Kidney (tissue), 13 donors: ENCODE measurements at regions not wholly inside any gene's neighbourhood (a gene's known extent, or its start where the extent isn't known, plus 50 kb on each side); places are given as distances from the start of the nearest gene placed in this dataset.

Source experiments
- DNase-seq, 5 donors: peaks; one replicate each; pipeline ENCODE4 v3.0.0-alpha.2; 2013 to 2020
- FAIRE-seq: peaks from 2 replicates; lab custom pipeline; 2012; peaks lifted over from hg19 to GRCh38; lab: Jason Lieb, UNC
- H3K27ac ChIP-seq, 2 donors: one replicate each; pipeline ENCODE4 v1.7.0; 2013; ENCODE audit warnings: low read depth in 2 of 2, low read length in 2 of 2, inconsistent platforms in 1 of 2
- H3K27me3 ChIP-seq: one replicate; pipeline ENCODE4 v1.7.1; 2013; ENCODE audit warnings: low read length, inconsistent platforms; ENCODE audit not compliant: control insufficient read depth, insufficient read depth
- H3K36me3 ChIP-seq, 3 donors: one replicate each; pipeline versions ENCODE4 v1.7.0 to v1.7.1; 2013; ENCODE audit warnings: low read length in 3 of 3, control low read depth in 1 of 3, inconsistent platforms in 1 of 3; ENCODE audit not compliant: insufficient read depth in 3 of 3, control insufficient read depth in 2 of 3
- H3K4me1 ChIP-seq, 3 donors: one replicate each; pipeline versions ENCODE4 v1.7.0 to v1.7.1; 2013; ENCODE audit warnings: low read length in 3 of 3, inconsistent platforms in 1 of 3, low read depth in 1 of 3; ENCODE audit not compliant: control insufficient read depth in 2 of 3, insufficient read depth in 2 of 3
- H3K4me3 ChIP-seq, 3 donors: one replicate each; pipeline versions ENCODE4 v1.7.0 to v1.8.1; 2013; ENCODE audit warnings: low read length in 3 of 3, control low read depth in 1 of 3, inconsistent platforms in 1 of 3
- H3K9ac ChIP-seq, 3 donors: one replicate each; pipeline versions ENCODE4 v1.7.0 to v1.7.1; 2013; ENCODE audit warnings: low read length in 3 of 3, control low read depth in 1 of 3, inconsistent platforms in 1 of 3
- H3K9me3 ChIP-seq, 3 donors: one replicate each; pipeline versions ENCODE4 v1.7.0 to v1.7.1; 2013; ENCODE audit warnings: low read length in 3 of 3, control low read depth in 1 of 3, inconsistent platforms in 1 of 3; ENCODE audit not compliant: control insufficient read depth in 2 of 3, insufficient read depth in 1 of 3
- intact Hi-C: fragments of 100-400 bp; cut with DNase I; formaldehyde crosslinking; loops from one replicate; pipeline ENCODE4 v1.11.1; 2022
- TF ChIP-seq, protein P1 (sequence below): IDR thresholded peaks from 3 replicates; pipeline ENCODE4 v1.5.1; 2012; ENCODE audit warnings: mild to moderate bottlenecking, moderate library complexity, borderline replicate concordance; ENCODE audit not compliant: insufficient read depth; ENCODE audit errors: extremely low read depth
- donor health status: control.
- donor health status: control.
- donor health status: control.
- donor health status: control.
- donor health status: control.
- donor health status: DM: yes; HTN: yes; CAD: no.
- donor health status: Normal renal cell carcinoma (clear cell type).

- H3K9me3 ChIP-seq, result no peaks in the 10 kb centered on the region
- H3K9ac ChIP-seq, result no peak overlapping the region
- no peak overlapping the region for H3K27ac ChIP-seq
- no peaks in the 10 kb centered on the region for H3K4me1 ChIP-seq
- intact Hi-C loops, result no loop called here
- FAIRE-seq (no peak), DNase-seq (no peak)
- no peaks in the 10 kb centered on the region for H3K36me3 ChIP-seq
- no peak overlapping the region for H3K4me3 ChIP-seq
- TF ChIP-seq, protein P1, sequence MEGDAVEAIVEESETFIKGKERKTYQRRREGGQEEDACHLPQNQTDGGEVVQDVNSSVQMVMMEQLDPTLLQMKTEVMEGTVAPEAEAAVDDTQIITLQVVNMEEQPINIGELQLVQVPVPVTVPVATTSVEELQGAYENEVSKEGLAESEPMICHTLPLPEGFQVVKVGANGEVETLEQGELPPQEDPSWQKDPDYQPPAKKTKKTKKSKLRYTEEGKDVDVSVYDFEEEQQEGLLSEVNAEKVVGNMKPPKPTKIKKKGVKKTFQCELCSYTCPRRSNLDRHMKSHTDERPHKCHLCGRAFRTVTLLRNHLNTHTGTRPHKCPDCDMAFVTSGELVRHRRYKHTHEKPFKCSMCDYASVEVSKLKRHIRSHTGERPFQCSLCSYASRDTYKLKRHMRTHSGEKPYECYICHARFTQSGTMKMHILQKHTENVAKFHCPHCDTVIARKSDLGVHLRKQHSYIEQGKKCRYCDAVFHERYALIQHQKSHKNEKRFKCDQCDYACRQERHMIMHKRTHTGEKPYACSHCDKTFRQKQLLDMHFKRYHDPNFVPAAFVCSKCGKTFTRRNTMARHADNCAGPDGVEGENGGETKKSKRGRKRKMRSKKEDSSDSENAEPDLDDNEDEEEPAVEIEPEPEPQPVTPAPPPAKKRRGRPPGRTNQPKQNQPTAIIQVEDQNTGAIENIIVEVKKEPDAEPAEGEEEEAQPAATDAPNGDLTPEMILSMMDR, result no peak
- no peaks in the 10 kb centered on the region for H3K27me3 ChIP-seq
These were observed 307.8 kb downstream of the NOVA1 start for GRCh38 chr14:26289891-26290486.

DNA sequence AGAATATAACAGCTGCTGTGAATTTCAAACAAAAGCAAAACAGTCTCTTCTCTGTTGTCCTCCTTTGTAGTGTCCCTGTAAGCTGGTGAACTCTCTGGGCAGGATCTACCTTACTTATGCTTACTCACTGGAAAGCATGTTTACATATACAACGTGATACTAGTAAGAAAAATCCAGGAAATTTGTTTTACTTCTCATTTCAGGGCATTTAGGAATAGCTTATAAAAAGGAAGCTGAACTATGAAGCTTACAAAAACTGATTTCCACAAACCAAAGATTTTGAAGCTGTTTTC lies 311.0 kb downstream of the NOVA1 start:
- FAIRE-seq (no peak), DNase-seq (no peak)
- no peaks in the 10 kb centered on the region for H3K27me3 ChIP-seq
- H3K4me1 ChIP-seq, result no peaks in the 10 kb centered on the region
- no peaks in the 10 kb centered on the region for H3K9me3 ChIP-seq
- H3K4me3 ChIP-seq, result no peak overlapping the region
- H3K9ac ChIP-seq, result no peak overlapping the region
- no peak overlapping the region for H3K27ac ChIP-seq
- H3K36me3 ChIP-seq, result no peaks in the 10 kb centered on the region
- intact Hi-C loops, result no loop called here
- TF ChIP-seq, protein P1, result no peak

DNA sequence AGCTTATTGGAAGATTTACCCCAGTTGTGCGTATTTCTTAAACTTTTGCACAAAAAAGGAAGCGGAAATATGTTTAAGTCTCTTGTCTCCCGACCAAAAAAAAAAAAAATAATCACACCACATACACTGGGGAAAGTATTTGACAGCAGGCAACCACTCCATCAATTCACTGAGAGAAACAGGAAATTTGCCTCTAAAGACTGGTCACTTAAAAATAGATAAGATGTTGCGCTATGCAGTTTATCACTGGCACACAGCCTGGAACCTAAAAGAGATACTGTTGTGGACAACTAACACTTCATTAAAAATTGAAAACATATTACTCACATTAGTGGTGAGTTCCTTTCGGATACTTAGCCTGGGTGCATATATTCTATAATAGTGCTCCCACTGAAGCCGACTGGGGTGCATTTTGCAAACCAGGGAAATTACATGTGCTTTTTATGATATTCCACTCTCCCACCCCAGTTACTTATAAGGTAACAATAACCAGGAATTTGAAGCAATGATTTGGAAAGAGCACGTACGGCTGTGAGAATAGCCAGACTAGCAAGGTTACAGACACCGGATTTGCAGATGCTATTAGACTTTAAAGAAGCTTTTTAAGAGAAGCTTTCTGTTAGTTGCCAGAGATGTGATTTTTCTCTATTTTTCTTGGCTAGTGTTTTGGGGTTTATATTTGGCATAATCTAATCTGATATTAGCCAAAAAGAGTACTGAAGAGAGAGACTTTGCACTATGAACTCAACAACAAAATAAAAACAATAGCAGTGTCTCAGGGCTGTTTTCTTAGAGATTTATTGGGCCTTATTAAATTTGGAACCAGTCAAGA lies 311.5 kb downstream of the NOVA1 start:
- Histone ChIP-seq H3K4me3 (no peak overlapping the region), H3K9ac (no peak overlapping the region), H3K27me3 (no peaks in the 10 kb centered on the region), H3K9me3 (no peaks in the 10 kb centered on the region), H3K36me3 (no peaks in the 10 kb centered on the region), H3K4me1 (no peaks in the 10 kb centered on the region), H3K27ac (no peak overlapping the region)
- DNase-seq (peak in 2 of 5 donors; percentile 14 to 51), FAIRE-seq (no peak)
- TF ChIP-seq, protein P1, result no peak
- intact Hi-C loops, result no loop called here
